Rectal smooth muscle tissue (tissue), 1 donor: ENCODE measurements at regions not wholly inside any gene's neighbourhood (a gene's known extent, or its start where the extent isn't known, plus 50 kb on each side); places are given as distances from the start of the nearest gene placed in this dataset.

Source experiments
- H3K27ac ChIP-seq: one replicate; pipeline ENCODE4 v1.7.0; 2013; ENCODE audit warnings: low read depth, low read length, inconsistent platforms
- H3K27me3 ChIP-seq: one replicate; pipeline ENCODE4 v1.7.0; 2013; ENCODE audit warnings: low read length; ENCODE audit not compliant: control insufficient read depth, insufficient read depth
- H3K36me3 ChIP-seq: one replicate; pipeline ENCODE4 v1.7.0; 2013; ENCODE audit warnings: low read length; ENCODE audit not compliant: control insufficient read depth, insufficient read depth
- H3K4me1 ChIP-seq: one replicate; pipeline ENCODE4 v1.7.0; 2013; ENCODE audit warnings: low read length; ENCODE audit not compliant: control insufficient read depth, insufficient read depth
- H3K4me3 ChIP-seq: one replicate; pipeline ENCODE4 v1.7.0; 2013; ENCODE audit warnings: low read length
- H3K9ac ChIP-seq: one replicate; pipeline ENCODE4 v1.7.0; 2013; ENCODE audit warnings: low read length

- H3K4me1 ChIP-seq: no peaks in the 10 kb centered on the region
- no peaks in the 10 kb centered on the region for H3K36me3 ChIP-seq
- H3K4me3 ChIP-seq: no peak overlapping the region
- no peak overlapping the region for H3K27ac ChIP-seq
- H3K9ac ChIP-seq: no peak overlapping the region
- no peaks in the 10 kb centered on the region for H3K27me3 ChIP-seq
Measured at GRCh38 chr7:106806556-106806955, 58.5 kb upstream of the PIK3CG start.

- Histone ChIP-seq H3K27ac (no peak overlapping the region), H3K9ac (no peak overlapping the region), H3K36me3 (no peaks in the 10 kb centered on the region), H3K27me3 (no peaks in the 10 kb centered on the region), H3K4me1 (no peaks in the 10 kb centered on the region), H3K4me3 (no peak overlapping the region)
Measured at GRCh38 chr7:106807474-106807873, 57.6 kb upstream of the PIK3CG start.

GRCh38 chr7:106808967-106809635, 56.0 kb upstream of the PIK3CG start:
- no peaks in the 10 kb centered on the region for H3K4me1 ChIP-seq
- no peaks in the 10 kb centered on the region for H3K27me3 ChIP-seq
- H3K27ac ChIP-seq: no peak overlapping the region
- no peaks in the 10 kb centered on the region for H3K36me3 ChIP-seq
- no peak overlapping the region for H3K4me3 ChIP-seq
- H3K9ac ChIP-seq: no peak overlapping the region

GRCh38 chr7:106811472-106811871, 53.6 kb upstream of the PIK3CG start:
- no peaks in the 10 kb centered on the region for H3K4me1 ChIP-seq
- no peaks in the 10 kb centered on the region for H3K36me3 ChIP-seq
- no peak overlapping the region for H3K4me3 ChIP-seq
- H3K27me3 ChIP-seq: no peaks in the 10 kb centered on the region
- no peak overlapping the region for H3K9ac ChIP-seq
- no peak overlapping the region for H3K27ac ChIP-seq

GRCh38 chr7:106812027-106812643, 52.9 kb upstream of the PIK3CG start:
- Histone ChIP-seq H3K4me1 (no peaks in the 10 kb centered on the region), H3K9ac (no peak overlapping the region), H3K4me3 (no peak overlapping the region)

GRCh38 chr7:106813705-106814305, 51.3 kb upstream of the PIK3CG start:
- H3K4me3 ChIP-seq: no peak overlapping the region
- no peaks in the 10 kb centered on the region for H3K36me3 ChIP-seq
- no peaks in the 10 kb centered on the region for H3K4me1 ChIP-seq
- H3K27me3 ChIP-seq: no peaks in the 10 kb centered on the region
- H3K27ac ChIP-seq: no peak overlapping the region
- H3K9ac ChIP-seq: no peak overlapping the region

More at GRCh38 chr7:106812027-106812643, 52.9 kb upstream of the PIK3CG start:
- no peaks in the 10 kb centered on the region for H3K27me3 ChIP-seq
- H3K27ac ChIP-seq: no peak overlapping the region
- H3K36me3 ChIP-seq: no peaks in the 10 kb centered on the region

- no peak overlapping the region for H3K4me3 ChIP-seq
- no peaks in the 10 kb centered on the region for H3K36me3 ChIP-seq
- H3K9ac ChIP-seq: no peak overlapping the region
- no peak overlapping the region for H3K27ac ChIP-seq
- no peaks in the 10 kb centered on the region for H3K4me1 ChIP-seq
- H3K27me3 ChIP-seq: no peaks in the 10 kb centered on the region
Measured at GRCh38 chr7:106814887-106815286, 50.2 kb upstream of the PIK3CG start.
